MM.1S (cell line): ENCODE measurements at regions not wholly inside any gene's neighbourhood (a gene's known extent, or its start where the extent isn't known, plus 50 kb on each side); places are given as distances from the start of the nearest gene placed in this dataset.

Source experiments
- DNase-seq: peaks from one replicate; pipeline ENCODE4 v3.0.0-alpha.2; 2015
- H2AFZ ChIP-seq: fragments of 300-600 bp; sonication (generic); 2 replicates; pipeline ENCODE4 v1.6.0; 2016; ENCODE audit warnings: antibody characterized with exemption, low read length
- H3F3A ChIP-seq: fragments of 300-600 bp; sonication (generic); 2 replicates; pipeline ENCODE4 v1.6.1; 2016; ENCODE audit warnings: mild to moderate bottlenecking, antibody characterized with exemption, low read length, moderate library complexity, mixed read lengths; ENCODE audit not compliant: insufficient read depth
- H3K27ac ChIP-seq: fragments of 300-600 bp; sonication (generic); 2 replicates; pipeline ENCODE4 v1.5.1; 2016; ENCODE audit warnings: mild to moderate bottlenecking, low read length
- H3K27me3 ChIP-seq: fragments of 300-600 bp; sonication (generic); replicated peaks from 2 replicates; pipeline ENCODE4 v1.6.0; 2016; ENCODE audit warnings: low read length; ENCODE audit not compliant: insufficient read depth
- H3K36me3 ChIP-seq: fragments of 300-600 bp; sonication (generic); replicated peaks from 2 replicates; pipeline ENCODE4 v1.6.1; 2016; ENCODE audit warnings: mild to moderate bottlenecking, low read length, mixed read lengths; ENCODE audit not compliant: insufficient read depth
- H3K4me1 ChIP-seq: fragments of 300-600 bp; sonication (generic); 2 replicates; pipeline ENCODE4 v1.6.1; 2016; ENCODE audit warnings: low read length, mixed read lengths
- H3K4me2 ChIP-seq: fragments of 300-600 bp; sonication (generic); 2 replicates; pipeline ENCODE4 v1.6.0; 2016; ENCODE audit warnings: low read depth, low read length
- H3K4me3 ChIP-seq: fragments of 300-600 bp; sonication (generic); 2 replicates; pipeline ENCODE4 v1.5.1; 2016; ENCODE audit warnings: low read length, mixed read lengths
- H3K79me2 ChIP-seq: fragments of 300-600 bp; sonication (generic); 2 replicates; pipeline ENCODE4 v1.6.1; 2016; ENCODE audit warnings: mixed run types, low read length, mixed read lengths
- H3K9ac ChIP-seq: fragments of 300-600 bp; sonication (generic); 2 replicates; pipeline ENCODE4 v1.6.1; 2016; ENCODE audit warnings: low read length, mixed read lengths
- H3K9me2 ChIP-seq: fragments of 300-600 bp; sonication (generic); replicated peaks from 2 replicates; pipeline ENCODE4 v1.6.1; 2016; ENCODE audit warnings: mild to moderate bottlenecking, low read length, mixed read lengths; ENCODE audit not compliant: insufficient read depth
- H3K9me3 ChIP-seq: fragments of 300-600 bp; sonication (generic); replicated peaks from 2 replicates; pipeline ENCODE4 v1.6.1; 2016; ENCODE audit warnings: mild to moderate bottlenecking, low read length, mixed read lengths; ENCODE audit not compliant: insufficient read depth
- H4K20me1 ChIP-seq: fragments of 300-600 bp; sonication (generic); 2 replicates; pipeline ENCODE4 v1.6.1; 2016; ENCODE audit warnings: mild to moderate bottlenecking, low read length, moderate library complexity, mixed read lengths; ENCODE audit not compliant: insufficient read depth
- EZH2 ChIP-seq: fragments of 300-600 bp; sonication (generic); optimal IDR thresholded peaks from 2 replicates; pipeline ENCODE3; 2017; ENCODE audit warnings: low read depth, mild to moderate bottlenecking, antibody characterized with exemption, low read length, mixed read lengths
- EZH2phosphoT487 ChIP-seq: fragments of 300-600 bp; sonication (generic); IDR thresholded peaks from 2 replicates; pipeline ENCODE4 v1.6.1; 2018; ENCODE audit warnings: antibody characterized with exemption, low read length
- TF ChIP-seq, protein P1 (sequence below): fragments of 300-600 bp; sonication (generic); IDR thresholded peaks from 2 replicates; pipeline ENCODE4 v1.5.1; 2016; ENCODE audit warnings: antibody characterized with exemption, low read length, mixed read lengths

GRCh38 chr9:87167161-87167560, 219.9 kb upstream of the GAS1 start:
- Histone ChIP-seq H3K79me2 (no peaks in the 10 kb centered on the region), H3K9me2 (no peaks in the 10 kb centered on the region), H3K9me3 (no peaks in the 10 kb centered on the region), H3K27ac (no peak overlapping the region), H3K36me3 (no peaks in the 10 kb centered on the region), H2AFZ (no peak overlapping the region), H3K4me2 (no peak overlapping the region), H4K20me1 (no peaks in the 10 kb centered on the region), H3K4me3 (no peak overlapping the region), H3K27me3 (no peaks in the 10 kb centered on the region), H3F3A (no peaks in the 10 kb centered on the region), H3K4me1 (no peaks in the 10 kb centered on the region), H3K9ac (no peak overlapping the region)
- no peak for DNase-seq
- TF ChIP-seq EZH2 (no peak), EZH2phosphoT487 (no peak)
- TF ChIP-seq, protein P1, sequence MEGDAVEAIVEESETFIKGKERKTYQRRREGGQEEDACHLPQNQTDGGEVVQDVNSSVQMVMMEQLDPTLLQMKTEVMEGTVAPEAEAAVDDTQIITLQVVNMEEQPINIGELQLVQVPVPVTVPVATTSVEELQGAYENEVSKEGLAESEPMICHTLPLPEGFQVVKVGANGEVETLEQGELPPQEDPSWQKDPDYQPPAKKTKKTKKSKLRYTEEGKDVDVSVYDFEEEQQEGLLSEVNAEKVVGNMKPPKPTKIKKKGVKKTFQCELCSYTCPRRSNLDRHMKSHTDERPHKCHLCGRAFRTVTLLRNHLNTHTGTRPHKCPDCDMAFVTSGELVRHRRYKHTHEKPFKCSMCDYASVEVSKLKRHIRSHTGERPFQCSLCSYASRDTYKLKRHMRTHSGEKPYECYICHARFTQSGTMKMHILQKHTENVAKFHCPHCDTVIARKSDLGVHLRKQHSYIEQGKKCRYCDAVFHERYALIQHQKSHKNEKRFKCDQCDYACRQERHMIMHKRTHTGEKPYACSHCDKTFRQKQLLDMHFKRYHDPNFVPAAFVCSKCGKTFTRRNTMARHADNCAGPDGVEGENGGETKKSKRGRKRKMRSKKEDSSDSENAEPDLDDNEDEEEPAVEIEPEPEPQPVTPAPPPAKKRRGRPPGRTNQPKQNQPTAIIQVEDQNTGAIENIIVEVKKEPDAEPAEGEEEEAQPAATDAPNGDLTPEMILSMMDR: no peak

GRCh38 chr9:87167582-87167981, 220.3 kb upstream of the GAS1 start:
- H2AFZ ChIP-seq: no peak overlapping the region
- H3K4me3 ChIP-seq: no peak overlapping the region
- no peaks in the 10 kb centered on the region for H3K79me2 ChIP-seq
- no peak overlapping the region for H3K4me2 ChIP-seq
- H3K4me1 ChIP-seq: no peaks in the 10 kb centered on the region
- H3K9ac ChIP-seq: no peak overlapping the region
- H3F3A ChIP-seq: no peaks in the 10 kb centered on the region
- no peak overlapping the region for H3K27ac ChIP-seq
- no peaks in the 10 kb centered on the region for H3K27me3 ChIP-seq
- H4K20me1 ChIP-seq: no peaks in the 10 kb centered on the region
- no peak for DNase-seq
- H3K9me2 ChIP-seq: no peaks in the 10 kb centered on the region
- TF ChIP-seq EZH2: no peak
- TF ChIP-seq, protein P1: no peak
- TF ChIP-seq EZH2phosphoT487: no peak
- no peaks in the 10 kb centered on the region for H3K36me3 ChIP-seq
- H3K9me3 ChIP-seq: no peaks in the 10 kb centered on the region

GRCh38 chr9:87178302-87178701, 231.0 kb upstream of the GAS1 start:
- H4K20me1 ChIP-seq: no peaks in the 10 kb centered on the region
- TF ChIP-seq EZH2 (no peak), EZH2phosphoT487 (no peak)
- TF ChIP-seq, protein P1: no peak

More at GRCh38 chr9:87178302-87178701, 231.0 kb upstream of the GAS1 start:
- DNase-seq: no peak
- H3K9me3 ChIP-seq: no peaks in the 10 kb centered on the region
- no peak overlapping the region for H3K4me2 ChIP-seq
- no peaks in the 10 kb centered on the region for H3K27me3 ChIP-seq
- no peak overlapping the region for H3K4me3 ChIP-seq
- H3F3A ChIP-seq: no peaks in the 10 kb centered on the region
- no peaks in the 10 kb centered on the region for H3K79me2 ChIP-seq
- H3K9me2 ChIP-seq: no peaks in the 10 kb centered on the region
- H3K36me3 ChIP-seq: no peaks in the 10 kb centered on the region
- H2AFZ ChIP-seq: no peak overlapping the region
- H3K27ac ChIP-seq: no peak overlapping the region
- H3K9ac ChIP-seq: no peak overlapping the region
- H3K4me1 ChIP-seq: no peaks in the 10 kb centered on the region
